ENCODE measurements at regions not wholly inside any gene's neighbourhood (a gene's known extent, or its start where the extent isn't known, plus 50 kb on each side); places are given as distances from the start of the nearest gene placed in this dataset.

- Histone ChIP-seq H3K4me2 (ENCODE audit: low read depth, low read length) (no peak overlapping the region), H3K9me3 (ENCODE audit: control insufficient read depth, insufficient read depth, low read length) (no peaks in the 10 kb centered on the region), H3K4me1 (ENCODE audit: control insufficient read depth, insufficient read depth, low read length) (no peaks in the 10 kb centered on the region), H3K9ac (ENCODE audit: low read depth, low read length) (no peak overlapping the region), H2BK15ac (ENCODE audit: low read depth, low read length) (no peak overlapping the region), H4K8ac (ENCODE audit: low read depth in 2 of 2, low read length in 2 of 2) (no peak overlapping the region), H3K14ac (replicated peaks; ENCODE audit: low read depth, low read length) (no peak overlapping the region), H2AFZ (replicated peaks; ENCODE audit: low read length, poor library complexity) (no peak overlapping the region), H3K79me1 (ENCODE audit: low read depth in 1 of 2, low read length in 2 of 2) (no peaks in the 10 kb centered on the region), H2BK120ac (ENCODE audit: low read depth, low read length) (no peak overlapping the region), H3K9me1 (ENCODE audit: insufficient read depth, low read length) (no peaks in the 10 kb centered on the region), H3K4ac (ENCODE audit: low read depth, low read length) (no peak overlapping the region), H3K27ac (ENCODE audit: insufficient read depth, low read length) (no peak overlapping the region), H2AK9ac (replicated peaks; ENCODE audit: low read depth, low read length, poor library complexity) (no peak overlapping the region), H2BK20ac (ENCODE audit: low read depth, low read length) (no peak overlapping the region), H2BK5ac (ENCODE audit: low read depth, low read length, poor library complexity, severe bottlenecking) (no peak overlapping the region), H4K5ac (ENCODE audit: low read depth, low read length) (no peak overlapping the region), H3K36me3 (ENCODE audit: control insufficient read depth, insufficient read depth, low read length) (no peaks in the 10 kb centered on the region), H3K27me3 (ENCODE audit: control insufficient read depth, insufficient read depth, low read length) (peaks cover 6% of the 10 kb centered on the region), H2AK5ac (ENCODE audit: low read depth, low read length) (no peak overlapping the region), H3K23ac (ENCODE audit: low read depth, low read length) (no peak overlapping the region), H4K20me1 (ENCODE audit: insufficient read depth, low read length) (no peaks in the 10 kb centered on the region), H3K56ac (ENCODE audit: extremely low read depth, insufficient read depth, low read length) (no peak overlapping the region), H3K18ac (ENCODE audit: low read depth, low read length) (no peak overlapping the region), H3K4me3 (ENCODE audit: insufficient read depth, low read depth, low read length) (no peak overlapping the region), H4K91ac (ENCODE audit: insufficient read depth, low read depth, low read length) (no peak overlapping the region)
- intact Hi-C loops (cut with micrococcal nuclease) (no loop called here), in situ Hi-C loops (cut with MboI; ENCODE audit: low sequenced_read_pairs) (no loop called here), dilution Hi-C loops (cut with HindIII; ENCODE audit: low sequenced_read_pairs, unreplicated experiment) (no loop called here)
- ChIA-PET CTCF (no interaction called here), POLR2A (ENCODE audit: unreplicated experiment) (no interaction called here)
- no peak for TF ChIP-seq BHLHE40 (IDR thresholded peaks at IDR 0.05; ENCODE audit: low read depth, low read length)
- TF ChIP-seq RAD21 (IDR thresholded peaks at IDR 0.05; ENCODE audit: low read length) = no peak
- no peak for TF ChIP-seq FOS (IDR thresholded peaks at IDR 0.05; ENCODE audit: low read depth, low read length)
- TF ChIP-seq POLR2A (IDR thresholded peaks at IDR 0.05; ENCODE audit: low read depth, low read length) = no peak
- no peak for TF ChIP-seq USF2 (IDR thresholded peaks at IDR 0.05; ENCODE audit: low read depth, low read length)
- no peak for TF ChIP-seq NFE2L2 (IDR thresholded peaks at IDR 0.05; ENCODE audit: low read depth, low read length)
- TF ChIP-seq RCOR1 (IDR thresholded peaks at IDR 0.05; ENCODE audit: insufficient replicate concordance, low read length) = no peak
- TF ChIP-seq RFX5 (IDR thresholded peaks at IDR 0.05; ENCODE audit: low read depth, low read length) = no peak
- TF ChIP-seq ELK1 (IDR thresholded peaks at IDR 0.05; ENCODE audit: borderline replicate concordance, low read depth, low read length) = no peak
- TF ChIP-seq, protein P1, sequence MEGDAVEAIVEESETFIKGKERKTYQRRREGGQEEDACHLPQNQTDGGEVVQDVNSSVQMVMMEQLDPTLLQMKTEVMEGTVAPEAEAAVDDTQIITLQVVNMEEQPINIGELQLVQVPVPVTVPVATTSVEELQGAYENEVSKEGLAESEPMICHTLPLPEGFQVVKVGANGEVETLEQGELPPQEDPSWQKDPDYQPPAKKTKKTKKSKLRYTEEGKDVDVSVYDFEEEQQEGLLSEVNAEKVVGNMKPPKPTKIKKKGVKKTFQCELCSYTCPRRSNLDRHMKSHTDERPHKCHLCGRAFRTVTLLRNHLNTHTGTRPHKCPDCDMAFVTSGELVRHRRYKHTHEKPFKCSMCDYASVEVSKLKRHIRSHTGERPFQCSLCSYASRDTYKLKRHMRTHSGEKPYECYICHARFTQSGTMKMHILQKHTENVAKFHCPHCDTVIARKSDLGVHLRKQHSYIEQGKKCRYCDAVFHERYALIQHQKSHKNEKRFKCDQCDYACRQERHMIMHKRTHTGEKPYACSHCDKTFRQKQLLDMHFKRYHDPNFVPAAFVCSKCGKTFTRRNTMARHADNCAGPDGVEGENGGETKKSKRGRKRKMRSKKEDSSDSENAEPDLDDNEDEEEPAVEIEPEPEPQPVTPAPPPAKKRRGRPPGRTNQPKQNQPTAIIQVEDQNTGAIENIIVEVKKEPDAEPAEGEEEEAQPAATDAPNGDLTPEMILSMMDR (conservative IDR thresholded peaks at IDR 0.05; ENCODE audit: low read depth, low read length) = no peak
- TF ChIP-seq MXI1 (IDR thresholded peaks at IDR 0.05; ENCODE audit: borderline replicate concordance, low read depth, low read length) = no peak
- TF ChIP-seq SMC3 (IDR thresholded peaks at IDR 0.05; ENCODE audit: low read depth, low read length) = no peak
- no peak for TF ChIP-seq CEBPB (IDR thresholded peaks at IDR 0.05; ENCODE audit: low read depth, low read length)
- TF ChIP-seq MAFK (IDR thresholded peaks at IDR 0.05; ENCODE audit: low read depth, low read length) = no peak
- DNase-seq (no peak), ATAC-seq (ENCODE audit: low read depth) (no peak)
- WGBS, 2 experiments (ENCODE audit: extremely low coverage in 2 of 2, insufficient read length in 1 of 2) = 80% methylated on average over 1 of the region's 6 CpGs; no CpG with 5 or more reads in 1 of the 2 experiments
- no TSS peak for BruUV-seq (replicated peaks)
Observed at GRCh38 chr20:24752612-24753011, 196.5 kb upstream of the CST7 start.
